Endothelial cell of umbilical vein (primary cell): ENCODE measurements at regions not wholly inside any gene's neighbourhood (a gene's known extent, or its start where the extent isn't known, plus 50 kb on each side); places are given as distances from the start of the nearest gene placed in this dataset.

Source experiments
- BruUV-seq: library from RNA; stranded (reverse); fragments of 400-500 nt; replicated peaks from 2 replicates; lab custom pipeline; 2021; lab: Mats Ljungman, UMichigan
- CTCF ChIA-PET: fragments of 300-600, 350-600 bp; sonication (Branson Sonifier 250); formaldehyde crosslinking; loops from one replicate; lab custom pipeline; 2021; ENCODE audit warnings: antibody characterized with exemption, inconsistent platforms; lab: Charles Lee
- POLR2A ChIA-PET: fragments of 300-600, 350-600 bp; sonication (Branson Sonifier 250); formaldehyde crosslinking; loops from one replicate; lab custom pipeline; 2021; ENCODE audit warnings: antibody characterized with exemption, inconsistent platforms; lab: Charles Lee
- DNase-seq: peaks from one replicate; pipeline ENCODE4 v3.0.0-alpha.2; 2011; ENCODE audit warnings: low read depth, low spot score
- FAIRE-seq: peaks from 2 replicates; lab custom pipeline; 2011; peaks lifted over from hg19 to GRCh38; lab: Jason Lieb, UNC
- H2AFZ ChIP-seq: 2 replicates; pipeline ENCODE4 v1.6.0; 2012; ENCODE audit warnings: low read depth, low read length, control low read depth, inconsistent platforms
- H3K27ac ChIP-seq: 2 replicates; pipeline ENCODE4 v1.5.1; 2011; ENCODE audit warnings: low read depth, mild to moderate bottlenecking, control low read depth, low read length, moderate library complexity; ENCODE audit not compliant: insufficient read depth
- H3K27me3 ChIP-seq, 2 experiments: 2 replicates each; pipeline versions ENCODE4 v1.6.0 to v1.6.1; 2011; ENCODE audit warnings: low read length in 2 of 2, mixed read lengths in 1 of 2; ENCODE audit not compliant: control insufficient read depth in 2 of 2, insufficient read depth in 2 of 2
- H3K36me3 ChIP-seq, 2 experiments: 2 replicates in 1 of 2; 3 replicates in 1 of 2; pipeline ENCODE4 v1.5.1; 2011; ENCODE audit warnings: low read length in 2 of 2, mild to moderate bottlenecking in 1 of 2, moderate library complexity in 1 of 2; ENCODE audit not compliant: control insufficient read depth in 2 of 2, insufficient read depth in 2 of 2; ENCODE audit errors: extremely low read depth in 1 of 2
- H3K4me1 ChIP-seq: 3 replicates; pipeline ENCODE4 v1.5.1; 2011; ENCODE audit warnings: mild to moderate bottlenecking, low read length; ENCODE audit not compliant: control insufficient read depth, insufficient read depth; ENCODE audit errors: extremely low read depth
- H3K4me2 ChIP-seq: 2 replicates; pipeline ENCODE4 v1.6.1; 2011; ENCODE audit warnings: low read length, control low read depth, mixed read lengths; ENCODE audit not compliant: insufficient read depth
- H3K4me3 ChIP-seq, 3 experiments: fragments of 200-600 bp in 1 of 3; sonication (generic), shearing (Covaris generic) in 1 of 3; replicated peaks in 1 of 3; 2 replicates each; pipeline ENCODE4 v1.5.1; 2011 to 2016; ENCODE audit warnings: control low read depth in 3 of 3, low read length in 3 of 3, mild to moderate bottlenecking in 2 of 3, inconsistent platforms in 1 of 3, low read depth in 1 of 3, moderate library complexity in 1 of 3; ENCODE audit not compliant: insufficient read depth in 1 of 3
- H3K79me2 ChIP-seq: 2 replicates; pipeline ENCODE4 v1.6.0; 2012; ENCODE audit warnings: low read length, inconsistent platforms; ENCODE audit not compliant: control insufficient read depth, insufficient read depth
- H3K9ac ChIP-seq: replicated peaks from 2 replicates; pipeline ENCODE3; 2011; ENCODE audit warnings: low read length, control low read depth; ENCODE audit not compliant: insufficient read depth; ENCODE audit errors: extremely low read depth
- H3K9me1 ChIP-seq: replicated peaks from 3 replicates; pipeline ENCODE4 v1.6.0; 2011; ENCODE audit warnings: mild to moderate bottlenecking, low read length; ENCODE audit not compliant: control insufficient read depth, insufficient read depth; ENCODE audit errors: extremely low read depth
- H3K9me3 ChIP-seq: replicated peaks from 2 replicates; pipeline ENCODE4 v1.5.1; 2012; ENCODE audit warnings: low read length, inconsistent platforms; ENCODE audit not compliant: control insufficient read depth, insufficient read depth
- H4K20me1 ChIP-seq: replicated peaks from 2 replicates; pipeline ENCODE3; 2011; ENCODE audit warnings: mild to moderate bottlenecking, low read length; ENCODE audit not compliant: control insufficient read depth, insufficient read depth; ENCODE audit errors: extremely low read depth
- CTCF ChIP-seq, 2 donors: IDR thresholded peaks; 1 replicate in 1 of 2; 2 replicates in 1 of 2; pipeline ENCODE4 v1.5.1; 2011; ENCODE audit warnings: low read length in 2 of 2, mild to moderate bottlenecking in 2 of 2, moderate library complexity in 2 of 2, control low read depth in 1 of 2, inconsistent platforms in 1 of 2, low read depth in 1 of 2; ENCODE audit not compliant: insufficient read depth in 1 of 2; ENCODE audit errors: extremely low read depth in 1 of 2
- EZH2 ChIP-seq: IDR thresholded peaks from 2 replicates; pipeline ENCODE4 v1.6.1; 2012; ENCODE audit warnings: borderline replicate concordance, low read depth, mild to moderate bottlenecking, moderate library complexity, low read length, inconsistent platforms; ENCODE audit not compliant: severe bottlenecking
- FOS ChIP-seq: IDR thresholded peaks from 2 replicates; pipeline ENCODE4 v1.6.1; 2011; ENCODE audit warnings: mild to moderate bottlenecking, low read length, moderate library complexity, borderline replicate concordance; ENCODE audit not compliant: insufficient read depth
- GATA2 ChIP-seq: IDR thresholded peaks from 2 replicates; pipeline ENCODE4 v1.7.0; 2011; ENCODE audit warnings: low read depth, mild to moderate bottlenecking, moderate library complexity, mixed read lengths, low read length; ENCODE audit not compliant: insufficient read length, insufficient read depth
- JUN ChIP-seq: IDR thresholded peaks from 2 replicates; pipeline ENCODE4 v1.6.1; 2011; ENCODE audit warnings: borderline replicate concordance, low read depth; ENCODE audit not compliant: insufficient read length, insufficient read depth
- MYC ChIP-seq: IDR thresholded peaks from one replicate; pipeline ENCODE4 v1.6.1; 2011; ENCODE audit warnings: mild to moderate bottlenecking, low read depth, low read length
- POLR2A ChIP-seq: IDR thresholded peaks from 2 replicates; pipeline ENCODE4 v1.6.1; 2012; ENCODE audit warnings: low read depth, mild to moderate bottlenecking, control low read depth, low read length
- POLR2AphosphoS5 ChIP-seq: IDR thresholded peaks from 2 replicates; pipeline ENCODE4 v1.6.1; 2012; ENCODE audit warnings: low read depth, mild to moderate bottlenecking, control low read depth, low read length, moderate library complexity; ENCODE audit not compliant: insufficient read depth
- dilution Hi-C: fragments of 300-500 bp; cut with MboI; formaldehyde crosslinking; loops from one replicate; pipeline ENCODE4 v1.15.0; 2019; ENCODE audit warnings: low sequenced_read_pairs; ENCODE audit not compliant: extremely low pct_ligation_motif_present
- intact Hi-C: fragments of 100-400 bp; cut with micrococcal nuclease; formaldehyde crosslinking; loops from one replicate; pipeline ENCODE4 v1.10.0; 2022
- TF ChIP-seq, protein P1 (sequence below): IDR thresholded peaks from 2 replicates; pipeline ENCODE4 v1.6.1; 2011; ENCODE audit not compliant: insufficient read depth, insufficient read length

DNA sequence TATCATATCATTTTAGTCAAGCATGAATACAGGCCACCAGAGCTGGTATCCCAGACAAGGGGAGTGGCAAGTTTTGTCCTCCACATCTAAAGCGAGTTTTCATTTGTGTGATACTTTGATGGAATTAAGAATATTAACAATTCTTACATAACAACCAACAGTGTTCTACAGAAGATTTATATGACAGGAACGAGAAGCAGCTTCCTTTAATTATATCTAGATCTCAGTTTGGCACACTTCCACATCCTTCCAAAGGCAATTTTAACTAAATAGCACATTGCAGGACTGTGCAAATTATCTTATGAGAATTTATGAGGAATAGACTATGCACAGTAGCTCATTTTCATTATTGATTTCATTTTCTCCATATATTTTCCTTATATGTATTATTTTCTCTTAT, 121.2 kb upstream of the GUCY1A1 start:
- intact Hi-C loops = no loop called here
- Histone ChIP-seq H3K36me3 (no peaks in the 10 kb centered on the region), H2AFZ (no peak overlapping the region), H4K20me1 (no peaks in the 10 kb centered on the region), H3K4me2 (no peak overlapping the region), H3K9me3 (no peaks in the 10 kb centered on the region), H3K27me3 (no peaks in the 10 kb centered on the region), H3K9me1 (no peaks in the 10 kb centered on the region), H3K4me1 (peaks cover 9% of the 10 kb centered on the region), H3K4me3 (no peak overlapping the region), H3K9ac (no peak overlapping the region), H3K27ac (no peak overlapping the region), H3K79me2 (no peaks in the 10 kb centered on the region)
- dilution Hi-C loops = no loop called here
- TF ChIP-seq POLR2AphosphoS5 (no peak), CTCF (IDR thresholded peaks at IDR 0.05; ENCODE audit: extremely low read depth in 1 of 2, insufficient read depth in 1 of 2, low read depth in 1 of 2, low read length in 2 of 2) (no peak), MYC (no peak), FOS (no peak), GATA2 (no peak), EZH2 (no peak), POLR2A (no peak), JUN (no peak)
- TF ChIP-seq, protein P1, sequence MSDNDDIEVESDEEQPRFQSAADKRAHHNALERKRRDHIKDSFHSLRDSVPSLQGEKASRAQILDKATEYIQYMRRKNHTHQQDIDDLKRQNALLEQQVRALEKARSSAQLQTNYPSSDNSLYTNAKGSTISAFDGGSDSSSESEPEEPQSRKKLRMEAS = no peak
- CTCF ChIA-PET = interaction anchor here (0.7 to 1.9 kb wide), 2 partner anchors 24 to 242 kb away, joined by 4 read pairs; no protein-coding TSS in a partner anchor
- no peak for FAIRE-seq
- POLR2A ChIA-PET = no interaction called here
- DNase-seq = peak; percentile 61
- no TSS peak for BruUV-seq
